GM12873 (cell line): ENCODE measurements at regions not wholly inside any gene's neighbourhood (a gene's known extent, or its start where the extent isn't known, plus 50 kb on each side); places are given as distances from the start of the nearest gene placed in this dataset.

Source experiments
- TF ChIP-seq, protein P1 (sequence below): IDR thresholded peaks from 2 replicates; pipeline ENCODE4 v1.5.1; 2012; ENCODE audit warnings: low read depth, mild to moderate bottlenecking, moderate library complexity, low read length, control low read depth; ENCODE audit not compliant: insufficient read depth; ENCODE audit errors: missing control alignments

DNA sequence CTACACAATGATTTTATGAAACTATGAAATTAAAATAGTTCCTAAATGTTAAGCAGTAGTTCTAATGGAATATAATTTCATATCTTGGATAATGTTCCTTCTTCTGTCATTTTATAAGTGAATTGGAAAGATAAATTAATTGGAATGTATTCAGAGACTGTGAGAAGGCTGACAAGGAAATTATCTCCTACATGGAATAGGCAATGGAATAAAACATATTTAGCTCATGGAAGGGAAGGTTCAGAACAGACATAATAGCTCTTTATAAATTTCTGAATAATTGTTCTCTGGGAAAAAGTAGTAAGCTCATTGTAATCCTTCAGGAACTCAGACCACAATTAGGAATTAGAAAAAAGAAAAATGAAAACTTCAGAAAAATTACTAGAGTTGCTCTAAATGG is 1172.3 kb upstream of the SORCS1 start:
- TF ChIP-seq, protein P1, sequence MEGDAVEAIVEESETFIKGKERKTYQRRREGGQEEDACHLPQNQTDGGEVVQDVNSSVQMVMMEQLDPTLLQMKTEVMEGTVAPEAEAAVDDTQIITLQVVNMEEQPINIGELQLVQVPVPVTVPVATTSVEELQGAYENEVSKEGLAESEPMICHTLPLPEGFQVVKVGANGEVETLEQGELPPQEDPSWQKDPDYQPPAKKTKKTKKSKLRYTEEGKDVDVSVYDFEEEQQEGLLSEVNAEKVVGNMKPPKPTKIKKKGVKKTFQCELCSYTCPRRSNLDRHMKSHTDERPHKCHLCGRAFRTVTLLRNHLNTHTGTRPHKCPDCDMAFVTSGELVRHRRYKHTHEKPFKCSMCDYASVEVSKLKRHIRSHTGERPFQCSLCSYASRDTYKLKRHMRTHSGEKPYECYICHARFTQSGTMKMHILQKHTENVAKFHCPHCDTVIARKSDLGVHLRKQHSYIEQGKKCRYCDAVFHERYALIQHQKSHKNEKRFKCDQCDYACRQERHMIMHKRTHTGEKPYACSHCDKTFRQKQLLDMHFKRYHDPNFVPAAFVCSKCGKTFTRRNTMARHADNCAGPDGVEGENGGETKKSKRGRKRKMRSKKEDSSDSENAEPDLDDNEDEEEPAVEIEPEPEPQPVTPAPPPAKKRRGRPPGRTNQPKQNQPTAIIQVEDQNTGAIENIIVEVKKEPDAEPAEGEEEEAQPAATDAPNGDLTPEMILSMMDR, result no peak

DNA sequence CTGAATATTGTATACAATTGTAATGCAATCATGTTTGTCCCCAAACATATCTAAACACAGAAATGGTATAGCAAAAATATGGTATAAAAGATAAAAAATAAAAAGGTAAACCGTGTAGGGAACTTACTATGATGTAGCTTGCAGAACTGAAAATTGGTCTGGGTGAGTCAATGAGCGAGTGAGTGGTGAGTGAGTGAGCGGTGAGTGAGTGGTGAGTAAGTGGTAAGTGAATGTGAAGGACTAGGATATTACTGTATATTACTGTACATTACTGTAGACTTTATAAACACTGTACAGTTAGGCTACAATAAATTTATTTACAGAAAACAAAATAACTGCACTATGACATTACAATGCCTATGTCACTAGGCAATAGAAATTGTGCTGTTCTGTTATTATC is 1163.2 kb upstream of the SORCS1 start:
- TF ChIP-seq, protein P1, result no peak

DNA sequence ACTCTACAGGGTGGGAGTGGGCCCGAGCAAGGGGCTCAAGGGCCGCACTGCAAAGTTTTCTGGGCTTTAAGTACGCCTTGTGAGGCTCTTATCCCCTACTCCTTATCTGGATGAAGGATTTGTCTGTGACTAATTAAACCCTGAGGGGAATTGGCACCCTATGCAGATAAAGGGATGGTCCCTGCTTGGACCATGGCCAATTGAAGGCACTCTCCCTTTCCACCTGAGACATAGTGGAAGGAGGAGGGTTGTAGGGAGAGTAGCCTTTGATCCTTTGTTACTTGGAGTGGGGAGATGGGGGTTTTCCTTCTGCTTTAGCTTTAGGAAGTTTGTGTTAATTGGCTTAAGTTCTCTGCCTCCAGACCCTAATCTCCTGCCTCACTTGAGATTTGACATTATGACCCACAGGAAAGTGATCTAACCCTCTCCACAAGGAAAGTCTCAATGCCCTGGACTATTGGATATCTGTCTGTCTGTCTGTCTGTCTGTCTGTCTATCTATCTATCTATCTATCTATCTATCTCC is 1158.8 kb upstream of the SORCS1 start:
- TF ChIP-seq, protein P1, result no peak

DNA sequence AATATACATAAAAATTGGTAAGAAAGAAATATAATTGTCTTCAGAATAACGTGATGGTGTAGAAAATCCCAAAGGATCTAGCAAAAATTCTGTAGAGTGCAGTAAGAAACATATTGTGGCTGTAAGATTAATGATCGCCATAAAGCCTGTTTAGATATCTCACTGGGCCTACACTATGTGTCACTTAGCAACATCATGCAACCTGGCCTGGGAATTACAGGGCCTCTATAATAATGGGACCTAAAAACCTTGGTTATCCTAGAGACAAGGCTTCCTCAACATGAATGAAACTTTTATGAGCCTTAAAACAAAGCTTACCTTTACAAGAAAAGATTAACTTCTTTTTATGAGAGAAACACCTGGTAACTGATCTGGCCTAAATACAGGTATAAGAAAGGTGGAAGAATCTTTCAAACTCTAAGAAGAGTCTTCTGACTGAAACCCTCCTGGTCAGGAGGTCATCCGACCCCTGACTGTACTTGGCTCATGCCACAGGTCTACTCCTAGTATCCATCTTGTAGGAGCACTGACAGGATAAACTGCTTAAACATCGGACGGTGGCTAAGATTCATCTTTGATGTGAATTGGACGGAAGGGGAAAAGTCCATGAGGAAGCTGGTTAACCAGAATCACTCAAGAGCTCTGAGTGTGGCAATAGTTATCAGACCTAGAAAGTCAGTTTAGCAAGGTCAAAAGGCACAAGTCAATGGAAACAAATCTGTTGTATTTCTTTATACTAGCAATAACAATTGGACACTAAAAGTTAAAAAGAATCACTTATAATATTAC is 1155.1 kb upstream of the SORCS1 start:
- TF ChIP-seq, protein P1, result no peak

DNA sequence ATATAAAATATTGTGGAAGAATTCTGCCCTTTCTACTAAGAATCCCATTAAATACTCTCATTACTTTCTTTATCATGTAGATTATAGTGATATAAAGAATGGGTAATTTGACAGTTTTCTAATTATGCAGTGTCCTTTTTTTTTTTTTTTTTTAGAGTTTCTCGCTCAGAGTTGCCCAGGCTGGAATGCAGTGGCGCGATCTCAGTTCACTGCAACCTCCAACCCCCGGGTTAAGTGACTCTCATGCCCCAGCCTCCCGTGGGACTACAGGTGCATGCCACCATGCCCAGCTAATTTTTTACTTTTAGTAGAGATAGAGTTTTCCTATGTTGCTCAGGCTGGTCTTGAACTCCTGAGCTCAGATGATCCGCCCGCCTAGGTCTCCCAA is 1143.4 kb upstream of the SORCS1 start:
- TF ChIP-seq, protein P1, result no peak

DNA sequence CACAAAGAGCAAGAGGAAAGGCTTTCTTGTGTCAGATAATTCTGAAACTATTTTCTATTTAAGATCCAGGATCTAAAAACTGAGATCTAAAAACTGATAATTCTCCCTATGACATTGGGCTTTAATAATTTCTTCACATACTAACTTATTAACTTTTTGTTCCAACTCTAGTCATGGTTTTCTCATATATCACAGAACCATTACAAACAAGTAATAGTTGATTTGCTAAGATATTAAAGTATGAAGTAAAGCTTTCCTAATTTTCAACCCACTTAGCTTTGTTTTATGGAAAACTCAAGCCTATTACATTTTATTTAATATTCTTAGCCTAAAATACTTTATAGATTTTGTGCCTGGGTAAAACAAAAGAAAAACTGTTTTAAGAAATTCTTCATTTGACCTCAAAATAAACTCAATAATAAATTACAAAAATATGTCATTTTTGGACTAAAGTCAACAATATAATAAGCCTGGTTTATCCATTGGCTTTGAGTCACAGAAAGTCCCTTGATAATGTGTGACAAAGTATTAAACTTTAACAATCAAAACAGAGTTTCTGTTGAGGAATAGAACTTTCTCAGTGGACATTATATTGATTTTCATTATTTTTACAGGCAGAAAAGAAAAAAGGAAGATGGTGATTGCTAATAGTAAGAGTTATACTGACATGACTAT is 1142.9 kb upstream of the SORCS1 start:
- TF ChIP-seq, protein P1, result no peak

DNA sequence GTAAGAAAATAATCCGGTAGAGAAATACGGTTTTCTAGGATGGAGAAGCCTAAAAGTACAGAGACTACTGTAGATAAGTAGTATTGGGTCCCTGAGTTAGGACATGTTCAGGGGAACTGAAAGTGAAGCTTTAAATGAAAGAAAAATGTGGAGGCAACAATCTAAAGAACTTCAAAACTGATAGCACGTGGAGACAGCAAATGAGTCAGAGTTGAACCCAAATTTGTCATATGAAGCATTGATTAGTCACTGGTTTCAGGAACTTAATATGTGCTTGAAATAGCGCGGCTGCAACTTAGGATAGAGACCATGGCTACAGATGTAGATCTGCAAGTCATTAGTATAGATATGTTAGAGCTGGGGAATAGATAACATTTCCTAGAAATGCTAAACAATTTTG is 1138.6 kb upstream of the SORCS1 start:
- TF ChIP-seq, protein P1, result no peak
